SH-SY5Y (cell line): ENCODE measurements at regions not wholly inside any gene's neighbourhood (a gene's known extent, or its start where the extent isn't known, plus 50 kb on each side); places are given as distances from the start of the nearest gene placed in this dataset.

Experiments used
- GATA2 ChIP-seq: IDR thresholded peaks from 2 replicates; pipeline ENCODE4 v1.6.1; 2011; ENCODE audit warnings: mild to moderate bottlenecking, low read depth, low read length
- GATA3 ChIP-seq: IDR thresholded peaks from 2 replicates; pipeline ENCODE4 v1.6.1; 2011; ENCODE audit warnings: low read depth, mild to moderate bottlenecking, low read length, moderate library complexity

DNA sequence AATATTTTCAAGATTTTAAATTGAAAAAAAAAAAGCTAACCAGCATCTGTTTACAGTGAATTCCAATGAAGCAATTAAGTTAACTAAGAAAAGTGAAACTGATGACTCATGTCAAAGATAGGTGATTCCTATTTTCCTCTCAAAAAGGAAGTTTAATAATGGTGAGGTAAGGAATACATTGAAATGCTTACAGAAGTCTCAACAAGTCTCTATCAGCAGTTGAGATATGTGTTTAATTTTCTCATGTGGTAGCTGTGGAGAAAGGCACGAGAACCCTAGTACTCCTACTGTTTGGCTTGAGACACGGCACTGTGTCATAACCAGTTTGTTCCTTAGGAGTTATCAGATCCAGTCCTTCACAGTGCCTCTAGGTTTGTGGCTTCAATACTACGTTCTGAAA is 114.5 kb downstream of the SLC25A46 start:
- TF ChIP-seq GATA3: no peak
- no peak for TF ChIP-seq GATA2

DNA sequence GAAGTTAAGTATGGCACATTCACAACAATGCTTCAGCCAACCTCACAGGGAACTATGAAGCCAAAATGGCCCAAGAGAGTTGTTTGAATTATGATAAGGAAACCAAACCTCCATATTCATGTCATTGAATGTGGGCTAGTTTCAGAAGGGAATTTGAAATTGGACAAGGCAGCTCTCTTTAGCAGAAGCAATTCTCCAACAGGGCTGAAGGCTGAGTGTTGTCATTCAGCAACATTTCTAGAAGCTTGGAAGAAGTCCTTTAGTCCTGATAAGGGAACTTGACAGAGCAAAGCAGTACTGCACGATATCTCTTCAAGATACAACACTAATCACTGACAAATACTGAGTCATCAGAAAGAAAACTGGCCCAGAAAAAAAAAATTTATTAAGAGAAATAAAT is 115.4 kb downstream of the SLC25A46 start:
- no peak for TF ChIP-seq GATA3
- no peak for TF ChIP-seq GATA2

DNA sequence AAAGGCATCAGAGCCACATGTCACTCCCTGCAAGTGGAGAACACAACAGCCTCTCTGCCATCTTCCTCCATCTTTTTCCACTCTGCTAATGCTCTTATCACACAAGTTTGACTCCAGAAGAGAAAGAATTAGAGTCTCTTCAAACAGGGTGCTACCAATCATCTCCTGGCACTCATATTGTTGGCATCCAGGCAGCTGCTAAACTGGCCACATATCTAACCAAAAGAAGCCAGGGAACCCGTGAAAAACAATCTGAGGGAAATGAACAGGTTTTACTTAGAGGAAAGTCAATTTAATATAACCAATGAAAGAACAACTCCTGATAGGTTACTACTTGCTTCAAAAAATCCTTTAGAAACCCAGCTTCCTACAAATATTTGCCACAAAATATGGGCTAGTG is 117.2 kb downstream of the SLC25A46 start:
- no peak for TF ChIP-seq GATA2
- TF ChIP-seq GATA3: no peak

DNA sequence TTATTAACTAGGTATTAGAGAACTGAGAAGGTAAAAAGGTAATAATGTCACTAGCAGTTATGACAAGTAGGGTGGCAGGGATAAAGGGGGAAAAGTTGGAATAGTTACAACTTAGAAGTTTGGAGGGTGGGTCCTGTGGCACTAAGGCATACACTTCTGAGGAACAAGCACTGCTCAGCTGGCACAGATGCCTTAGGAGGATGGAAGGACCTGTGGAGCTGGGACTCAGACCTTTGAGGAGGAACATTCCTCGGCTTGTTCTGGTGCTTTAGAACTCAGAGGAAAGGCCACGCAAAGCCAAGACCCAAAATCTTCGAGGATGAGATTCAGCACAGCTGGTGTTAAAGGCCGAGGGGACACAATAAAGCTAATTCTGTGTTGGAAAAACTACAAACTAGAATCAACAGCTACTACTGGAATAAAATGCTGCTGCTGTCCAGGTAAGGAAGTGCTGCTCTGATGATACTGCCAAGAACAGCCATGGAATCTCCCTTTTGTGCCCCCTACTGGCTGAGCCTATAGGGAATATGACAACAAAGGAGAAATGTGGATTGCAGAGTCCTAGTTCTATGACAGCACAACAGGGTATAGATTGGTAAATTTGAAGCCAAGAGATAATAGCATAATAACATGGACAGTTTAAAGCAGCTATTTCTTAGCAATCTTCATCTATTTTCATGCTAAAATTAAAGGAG is 126.7 kb downstream of the SLC25A46 start:
- no peak for TF ChIP-seq GATA2
- no peak for TF ChIP-seq GATA3

DNA sequence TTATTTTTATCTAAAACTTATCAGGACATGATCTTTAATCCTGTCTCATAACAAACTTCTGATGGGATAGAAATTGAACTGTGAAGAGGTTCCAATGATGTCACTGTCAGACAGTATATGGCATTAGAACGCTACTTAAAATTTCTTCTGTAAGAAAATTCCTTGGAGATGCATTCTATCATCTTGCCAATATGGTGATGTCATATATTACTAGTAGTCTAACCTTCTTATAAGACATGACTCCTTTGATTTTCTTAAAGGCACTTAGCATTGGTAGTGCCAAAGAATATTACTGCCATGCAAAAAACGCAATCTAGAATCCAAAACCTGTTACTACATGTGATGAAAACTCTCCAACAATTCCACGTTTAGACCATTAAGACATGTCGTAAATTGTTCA is 131.1 kb downstream of the SLC25A46 start:
- no peak for TF ChIP-seq GATA3
- TF ChIP-seq GATA2: no peak

DNA sequence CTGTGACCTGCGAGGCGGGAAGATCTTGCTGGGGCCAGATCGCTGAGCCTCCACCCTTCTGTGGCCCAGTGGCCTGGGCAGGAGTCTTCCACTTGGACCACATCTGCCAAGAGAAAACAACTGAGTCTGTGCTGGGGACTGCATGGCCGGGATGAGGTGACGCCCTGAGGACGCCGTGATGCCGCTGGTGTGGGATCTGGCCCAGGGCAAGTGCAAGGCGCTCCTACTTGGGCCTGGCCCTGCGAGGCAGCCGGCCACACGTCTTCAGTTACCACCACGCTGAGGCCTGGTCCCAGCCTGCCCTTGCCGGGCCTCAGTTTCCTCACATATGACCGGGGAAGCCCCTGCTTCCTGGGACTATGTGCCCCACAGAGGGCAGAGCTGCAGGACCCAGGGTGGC is 133.4 kb downstream of the SLC25A46 start:
- TF ChIP-seq GATA2 (no peak), GATA3 (no peak)

DNA sequence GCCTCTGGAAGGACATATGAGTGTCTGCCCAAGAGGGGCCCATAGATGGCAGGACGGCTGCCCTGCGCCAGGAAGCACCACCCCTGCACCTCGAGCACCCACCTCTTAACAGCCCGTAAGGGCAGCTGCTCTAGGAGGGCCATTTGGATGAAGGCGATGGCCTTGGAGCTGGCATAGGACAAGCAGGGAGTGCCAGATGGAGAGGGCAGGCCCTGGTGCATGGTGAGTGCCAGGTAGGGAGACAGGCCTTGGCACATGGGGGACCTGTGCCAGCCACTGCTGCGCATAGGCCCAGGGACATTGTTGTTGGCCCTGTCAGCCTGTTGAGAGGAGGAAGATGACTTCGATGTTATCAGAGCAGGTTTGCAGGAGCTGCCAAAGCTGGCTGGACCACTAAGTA is 134.2 kb downstream of the SLC25A46 start:
- TF ChIP-seq GATA2 (no peak), GATA3 (no peak)

DNA sequence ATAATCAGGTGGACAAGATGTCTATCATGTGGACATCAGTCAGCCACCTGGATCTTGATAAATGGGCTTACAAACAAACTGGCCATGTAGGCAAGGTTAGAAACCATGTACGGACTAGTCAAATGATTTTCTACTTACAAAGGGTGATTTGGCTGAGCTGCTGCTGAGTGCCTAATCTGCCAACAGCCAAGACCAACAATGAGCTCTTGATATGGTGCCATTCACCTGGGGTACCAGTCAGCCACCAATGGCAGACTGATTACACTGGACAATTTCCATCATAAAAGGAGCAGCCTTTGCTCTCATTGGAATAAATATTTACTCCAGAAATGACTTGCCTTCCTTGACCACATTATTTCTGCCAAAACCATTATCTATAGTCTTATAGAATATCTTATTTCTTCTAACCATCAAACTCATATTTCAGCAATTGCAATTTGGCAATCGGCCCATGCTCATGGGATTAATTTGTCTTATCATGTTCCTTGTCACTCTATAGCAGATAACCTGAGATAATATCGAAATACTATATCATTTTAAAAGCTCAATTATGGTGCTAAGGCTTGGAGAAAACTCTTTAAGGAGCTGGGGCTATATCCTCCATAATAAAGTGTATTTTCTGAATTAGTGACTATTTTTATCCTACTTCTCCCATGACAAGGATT is 135.1 kb downstream of the SLC25A46 start:
- no peak for TF ChIP-seq GATA2
- no peak for TF ChIP-seq GATA3

DNA sequence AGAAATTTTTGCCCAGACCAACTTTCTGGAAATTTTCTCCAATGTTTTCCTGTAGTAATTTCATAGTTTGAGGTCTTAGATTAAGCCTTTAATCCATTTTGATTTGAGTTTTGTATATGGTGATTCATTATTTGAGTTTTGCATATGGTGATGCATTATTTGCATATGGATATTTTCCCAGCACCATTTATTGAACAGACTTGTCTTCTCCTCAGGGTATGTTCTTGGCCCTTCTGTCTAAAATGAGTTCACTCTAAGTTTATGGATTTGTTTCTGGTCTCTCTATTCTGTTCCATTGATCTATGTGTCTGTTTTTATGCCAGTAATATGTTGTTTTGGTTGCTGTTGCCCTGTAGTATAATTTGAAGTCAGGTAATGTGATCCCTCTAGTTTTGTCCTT is 139.3 kb downstream of the SLC25A46 start:
- TF ChIP-seq GATA3: no peak

DNA sequence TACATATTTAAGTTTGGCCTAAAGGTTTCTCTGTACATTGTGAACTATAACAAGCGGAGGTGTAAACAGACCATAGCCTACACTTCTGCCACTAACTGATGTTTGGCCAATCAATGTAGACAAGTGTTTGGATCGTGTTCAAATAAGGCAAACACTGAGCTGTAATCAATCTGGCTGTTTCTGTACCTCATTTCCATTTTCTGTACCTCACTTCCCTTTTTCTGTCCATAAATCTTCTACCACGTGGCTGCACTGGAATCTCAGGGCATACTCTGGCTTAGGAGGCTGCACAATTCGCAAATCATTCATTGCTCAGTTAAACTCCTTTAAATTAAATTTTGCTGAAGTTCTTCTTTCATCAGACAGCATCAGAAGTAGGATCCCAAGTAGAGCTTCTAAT is 140.9 kb downstream of the SLC25A46 start:
- TF ChIP-seq GATA3: no peak
- TF ChIP-seq GATA2: no peak

DNA sequence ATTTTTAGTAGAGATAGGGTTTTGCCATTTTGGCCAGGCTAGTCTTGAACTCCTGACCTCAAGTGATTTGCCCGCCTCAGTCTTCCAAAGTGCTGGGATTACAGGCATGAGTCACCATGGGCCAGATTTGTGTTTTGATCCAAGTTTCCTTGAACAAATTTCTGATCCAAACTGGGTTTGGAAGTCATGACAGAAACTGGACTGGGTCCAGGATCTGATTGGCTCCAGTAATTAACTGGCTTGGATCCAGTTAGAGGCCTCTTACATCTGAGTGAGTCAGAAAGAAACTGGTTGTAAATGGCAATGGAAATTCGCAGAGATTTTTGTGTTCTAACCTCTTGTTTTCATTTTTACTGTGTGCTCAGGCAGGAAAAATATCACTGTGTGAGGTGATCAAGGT is 141.6 kb downstream of the SLC25A46 start:
- TF ChIP-seq GATA3: no peak

DNA sequence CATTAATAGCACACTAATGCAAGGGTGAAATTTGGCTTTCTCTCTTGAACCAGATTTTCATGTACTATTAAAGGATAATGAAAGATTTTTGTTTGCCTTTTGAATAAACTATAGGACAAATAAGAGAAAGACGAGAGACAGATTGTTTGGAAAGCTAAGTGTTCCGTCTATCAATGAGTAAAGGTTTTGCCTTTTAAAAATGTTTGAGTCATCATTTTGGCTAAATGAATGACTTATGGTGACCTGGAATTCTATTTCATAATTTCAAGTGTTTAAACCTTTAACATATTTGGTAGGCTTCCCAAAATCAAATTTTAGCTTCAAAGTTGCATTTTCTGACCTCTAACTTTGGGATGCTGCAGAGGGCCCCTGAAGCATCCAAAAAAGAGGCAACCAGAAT is 145.2 kb downstream of the SLC25A46 start:
- TF ChIP-seq GATA3 (no peak), GATA2 (no peak)

DNA sequence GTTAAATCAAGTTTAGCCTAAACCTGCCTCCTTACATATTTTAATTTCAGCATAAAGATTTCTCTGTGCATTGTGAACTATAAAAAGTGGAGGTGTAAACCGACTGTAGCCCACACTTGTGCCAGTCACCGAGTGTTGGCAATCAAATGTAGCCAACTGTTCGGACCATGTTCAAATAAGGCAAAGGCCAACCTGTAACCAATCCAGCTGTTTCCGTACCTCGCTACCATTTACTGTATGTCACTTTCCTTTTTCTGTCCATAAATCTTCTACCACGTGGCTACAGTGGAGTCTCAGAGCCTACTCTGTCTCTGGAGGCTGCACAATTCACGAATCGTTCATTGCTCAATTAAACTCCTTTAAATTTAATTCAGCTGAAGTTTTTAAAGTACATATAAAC is 156.0 kb downstream of the SLC25A46 start:
- TF ChIP-seq GATA2 (no peak), GATA3 (no peak)

DNA sequence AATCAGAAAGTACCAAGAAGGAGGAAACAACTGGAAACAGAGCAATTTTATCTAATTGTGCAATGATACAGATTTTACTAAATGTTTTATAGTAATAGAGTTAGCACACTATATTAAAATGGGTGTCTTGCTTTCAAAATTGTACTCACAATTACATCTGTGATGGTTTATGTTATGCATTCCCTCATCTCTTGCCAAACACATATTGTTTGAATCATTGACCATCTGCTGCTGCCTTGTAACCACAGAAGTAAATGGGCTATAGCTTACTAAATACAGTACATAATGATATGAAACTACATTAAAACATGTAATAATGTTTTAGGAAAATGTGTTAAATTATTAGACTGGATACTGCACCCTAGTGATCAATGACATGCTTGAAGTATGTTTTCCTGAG is 158.1 kb downstream of the SLC25A46 start:
- TF ChIP-seq GATA2 (no peak), GATA3 (no peak)

DNA sequence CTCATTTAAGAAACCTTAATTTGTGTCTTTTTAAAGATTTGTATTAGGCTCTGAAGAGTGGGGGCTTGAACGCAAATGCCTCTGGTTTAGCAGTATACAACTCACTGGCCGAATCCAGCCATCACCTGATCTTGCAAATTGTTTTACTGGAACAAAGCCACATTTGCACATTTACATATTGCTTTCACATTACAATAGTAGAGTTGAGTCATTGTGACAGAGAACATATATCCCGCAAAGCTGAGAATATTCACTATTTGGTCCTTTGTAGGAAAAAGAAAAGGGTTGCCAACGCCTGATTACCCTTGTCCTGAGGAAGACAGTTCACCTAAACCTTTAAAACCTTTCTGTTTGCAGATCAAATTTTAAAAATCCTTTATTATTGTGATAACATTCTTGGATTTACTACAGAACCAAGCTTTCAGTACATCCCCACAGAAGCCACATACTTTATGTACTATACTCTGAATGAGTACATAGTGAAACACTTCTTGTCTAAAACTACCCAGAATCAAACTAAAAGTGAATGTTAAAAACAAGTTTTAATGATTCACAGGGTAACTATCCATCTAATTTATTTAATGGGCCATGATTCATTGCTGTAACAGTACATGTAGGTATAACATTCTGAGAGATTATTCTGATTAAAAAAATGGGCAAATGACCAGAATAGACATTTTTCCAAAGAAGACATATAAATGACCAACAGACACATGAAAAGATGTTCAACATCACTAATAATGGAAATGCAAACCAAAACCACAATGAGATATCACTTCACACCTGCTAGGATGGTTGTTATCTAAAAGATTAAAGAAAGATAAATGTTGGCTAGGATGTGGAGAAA is 161.0 kb downstream of the SLC25A46 start:
- no peak for TF ChIP-seq GATA2
- TF ChIP-seq GATA3: no peak
